HFF-Myc (cell line): ENCODE measurements at regions not wholly inside any gene's neighbourhood (a gene's known extent, or its start where the extent isn't known, plus 50 kb on each side); places are given as distances from the start of the nearest gene placed in this dataset.
A peak's percentile ranks its signal among the peaks of the same experiment; 100 is the strongest.
"Not testable (repeated sequence)": the region's sequence is repeated elsewhere in the genome, so short reads cannot be mapped to it uniquely, and the experiment has no call there.

Experiments used
- DNase-seq: peaks from one replicate; pipeline ENCODE4 v3.0.0-alpha.2; 2011; ENCODE audit warnings: low read depth; ENCODE audit errors: extremely low read depth
- H3K4me3 ChIP-seq: replicated peaks from 2 replicates; pipeline ENCODE4 v1.5.1; 2011; ENCODE audit warnings: low read depth, mild to moderate bottlenecking, control low read depth, low read length
- TF ChIP-seq, protein P1 (sequence below): IDR thresholded peaks from 2 replicates; pipeline ENCODE4 v1.5.1; 2012; ENCODE audit warnings: mild to moderate bottlenecking, low read depth, low read length, control low read depth; ENCODE audit errors: missing control alignments

DNA sequence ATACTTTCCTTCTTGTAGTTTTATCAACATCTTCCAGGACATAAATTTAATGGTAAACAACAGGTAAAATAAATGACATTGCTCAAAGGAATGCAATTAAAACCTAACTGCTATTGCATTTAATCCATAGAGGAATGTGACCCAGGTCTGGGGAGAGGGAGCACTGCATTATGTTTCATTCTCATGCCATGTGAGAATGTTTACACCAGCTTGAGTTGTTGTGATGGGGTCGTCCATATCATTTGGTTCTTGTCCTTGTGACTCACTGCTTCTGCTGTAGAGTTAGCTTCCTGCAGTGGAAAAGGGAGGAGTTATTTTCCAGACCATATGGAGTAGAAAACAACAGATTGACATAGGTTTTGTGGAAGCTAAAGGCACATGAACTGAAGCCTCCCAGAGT, 129.3 kb upstream of the PMCH start:
- H3K4me3 ChIP-seq: no peak overlapping the region
- peak; percentile 31 for DNase-seq
- TF ChIP-seq, protein P1, sequence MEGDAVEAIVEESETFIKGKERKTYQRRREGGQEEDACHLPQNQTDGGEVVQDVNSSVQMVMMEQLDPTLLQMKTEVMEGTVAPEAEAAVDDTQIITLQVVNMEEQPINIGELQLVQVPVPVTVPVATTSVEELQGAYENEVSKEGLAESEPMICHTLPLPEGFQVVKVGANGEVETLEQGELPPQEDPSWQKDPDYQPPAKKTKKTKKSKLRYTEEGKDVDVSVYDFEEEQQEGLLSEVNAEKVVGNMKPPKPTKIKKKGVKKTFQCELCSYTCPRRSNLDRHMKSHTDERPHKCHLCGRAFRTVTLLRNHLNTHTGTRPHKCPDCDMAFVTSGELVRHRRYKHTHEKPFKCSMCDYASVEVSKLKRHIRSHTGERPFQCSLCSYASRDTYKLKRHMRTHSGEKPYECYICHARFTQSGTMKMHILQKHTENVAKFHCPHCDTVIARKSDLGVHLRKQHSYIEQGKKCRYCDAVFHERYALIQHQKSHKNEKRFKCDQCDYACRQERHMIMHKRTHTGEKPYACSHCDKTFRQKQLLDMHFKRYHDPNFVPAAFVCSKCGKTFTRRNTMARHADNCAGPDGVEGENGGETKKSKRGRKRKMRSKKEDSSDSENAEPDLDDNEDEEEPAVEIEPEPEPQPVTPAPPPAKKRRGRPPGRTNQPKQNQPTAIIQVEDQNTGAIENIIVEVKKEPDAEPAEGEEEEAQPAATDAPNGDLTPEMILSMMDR: no peak

DNA sequence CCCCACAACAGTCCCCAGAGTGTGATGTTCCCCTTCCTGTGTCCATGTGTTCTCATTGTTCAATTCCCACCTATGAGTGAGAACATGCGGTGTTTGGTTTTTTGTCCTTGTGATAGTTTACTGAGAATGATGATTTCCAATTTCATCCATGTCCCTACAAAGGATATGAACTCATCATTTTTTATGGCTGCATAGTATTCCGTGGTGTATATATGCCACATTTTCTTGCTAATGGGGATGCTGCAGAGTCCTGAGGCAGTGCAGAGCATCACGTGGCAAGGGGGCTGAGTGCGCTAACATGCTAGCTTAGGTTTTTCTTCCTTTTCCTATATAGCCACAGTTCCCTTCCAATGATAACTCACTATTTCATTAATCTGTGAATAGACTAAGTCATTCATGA, 127.5 kb upstream of the PMCH start:
- H3K4me3 ChIP-seq, DNase-seq: not testable (repeated sequence)

DNA sequence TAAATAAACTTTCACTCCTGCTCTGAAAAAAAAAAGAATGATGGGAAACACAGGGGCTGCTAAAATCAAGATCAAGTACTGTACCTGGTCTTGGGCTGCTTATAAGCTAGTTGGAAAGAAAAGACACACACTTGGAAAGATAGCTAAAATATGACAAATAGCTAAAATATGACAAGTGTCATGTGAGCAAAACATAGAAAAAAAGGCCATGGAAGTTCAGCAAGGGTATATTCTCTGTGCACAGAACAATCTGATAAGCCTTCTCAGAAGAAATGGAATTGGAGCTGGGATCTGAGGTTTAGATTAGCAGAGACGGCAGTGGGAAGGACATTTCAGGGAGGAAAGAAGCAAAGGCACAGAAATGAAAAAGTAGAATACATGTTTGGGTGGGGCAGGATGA, 126.2 kb upstream of the PMCH start:
- no peak for DNase-seq
- TF ChIP-seq, protein P1: no peak
- H3K4me3 ChIP-seq: no peak overlapping the region

DNA sequence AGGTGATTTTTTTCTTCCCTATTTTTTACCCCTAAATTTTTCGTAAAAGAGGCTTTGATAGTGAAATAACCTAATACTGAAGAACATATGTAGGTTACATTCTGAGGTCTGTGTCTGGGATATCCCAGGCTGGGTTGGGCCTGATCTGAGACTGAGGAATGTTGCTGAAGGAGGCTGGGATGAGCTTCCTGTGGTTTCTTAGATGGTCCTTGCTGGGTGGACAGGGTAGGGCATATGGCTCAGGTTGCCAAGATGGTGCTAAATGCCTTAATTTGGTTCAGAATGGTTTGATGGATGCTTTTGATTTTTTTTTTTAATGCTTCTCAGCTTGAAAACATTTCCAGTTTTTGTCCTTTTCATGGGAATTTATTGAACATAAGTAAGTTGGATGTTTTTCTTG, 124.6 kb upstream of the PMCH start:
- TF ChIP-seq, protein P1: no peak
- DNase-seq: no peak
- H3K4me3 ChIP-seq: no peak overlapping the region

DNA sequence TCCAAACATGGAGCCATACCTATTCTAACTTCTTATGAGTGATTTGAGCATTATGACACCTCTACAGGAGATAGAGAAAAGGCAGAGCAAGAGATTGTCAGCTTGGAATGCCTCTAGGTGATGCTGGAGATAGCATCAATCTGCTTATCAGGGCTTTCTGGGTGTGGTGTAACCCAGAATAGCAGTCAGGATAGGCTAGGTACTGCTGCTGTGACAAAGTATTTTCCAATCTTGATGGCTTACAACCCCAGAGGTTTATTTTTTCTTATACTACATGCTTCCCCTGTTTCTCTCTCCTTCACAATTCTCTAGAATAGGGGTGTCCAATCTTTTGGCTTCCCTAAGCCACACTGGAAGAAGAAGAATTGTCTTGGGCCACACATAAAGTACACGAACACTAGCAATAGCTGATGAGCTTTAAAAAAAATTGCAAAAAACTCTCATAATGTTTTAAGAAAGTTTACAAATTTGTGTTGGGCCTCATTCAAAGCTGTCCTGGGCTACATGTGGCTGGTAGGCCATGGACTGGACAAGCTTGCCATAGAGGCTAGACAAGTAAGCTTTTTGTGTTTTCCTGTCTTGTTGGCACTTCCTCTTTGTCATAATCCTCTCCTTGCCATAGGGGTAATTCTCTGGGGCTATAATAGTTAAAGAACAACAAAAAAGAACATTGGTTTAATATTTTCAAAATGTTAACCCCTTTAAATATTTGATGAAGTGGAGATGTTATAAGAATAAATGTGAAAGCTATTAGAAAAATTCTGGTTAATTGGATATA, 123.9 kb upstream of the PMCH start:
- TF ChIP-seq, protein P1: no peak
- H3K4me3 ChIP-seq: no peak overlapping the region
- no peak for DNase-seq

DNA sequence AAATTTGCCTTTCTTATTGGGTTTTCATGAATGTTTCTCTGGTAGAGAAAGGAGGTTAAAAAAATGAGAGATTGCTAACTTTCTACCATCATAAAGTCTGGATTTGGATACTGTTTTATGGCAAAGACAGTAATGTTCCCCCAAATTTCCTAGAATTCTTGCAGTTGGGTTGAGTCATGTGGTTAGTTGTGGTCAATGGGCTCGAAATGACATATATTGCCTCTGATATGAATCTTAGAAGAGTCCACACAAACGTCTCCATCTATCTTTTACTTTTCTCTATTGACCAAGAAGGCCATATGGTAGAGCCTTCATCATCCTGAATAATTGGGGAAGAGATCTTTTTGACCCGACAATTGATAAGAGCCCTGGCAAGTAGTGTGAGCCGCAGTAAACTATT, 119.5 kb upstream of the PMCH start:
- TF ChIP-seq, protein P1: no peak
- DNase-seq: no peak
- no peak overlapping the region for H3K4me3 ChIP-seq

DNA sequence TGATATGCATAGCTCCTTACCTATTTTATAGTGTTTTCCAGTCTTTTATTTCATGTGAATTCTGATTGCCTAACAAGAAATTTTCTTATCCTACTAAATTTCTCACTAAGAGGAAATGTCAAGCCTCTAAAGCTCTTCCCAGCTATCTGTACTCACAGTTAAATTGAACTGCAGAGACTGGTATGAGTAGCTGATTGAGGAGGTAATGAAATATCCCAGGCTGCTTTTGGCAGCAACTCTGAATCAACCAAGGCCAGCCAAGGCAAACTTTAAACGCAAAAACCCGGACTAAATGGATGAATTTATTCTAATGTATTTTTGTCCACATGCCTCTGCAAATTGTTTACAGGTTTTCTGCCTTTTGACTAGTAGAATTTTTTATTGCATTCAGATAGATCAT, 119.1 kb upstream of the PMCH start:
- no peak overlapping the region for H3K4me3 ChIP-seq
- TF ChIP-seq, protein P1: no peak
- DNase-seq: no peak
